ENCODE measurements at regions not wholly inside any gene's neighbourhood (a gene's known extent, or its start where the extent isn't known, plus 50 kb on each side); places are given as distances from the start of the nearest gene placed in this dataset.

- ChIA-PET CTCF (no interaction called here), POLR2A (no interaction called here)
- no peaks in the 10 kb centered on the region for H3K36me3 ChIP-seq (ENCODE audit: insufficient read depth, low read length)
- Mint-ChIP-seq H3K4me1 (ENCODE audit: low read depth) (no peaks in the 10 kb centered on the region), H3K27me3 (no peaks in the 10 kb centered on the region), H3K36me3 (ENCODE audit: low read depth) (no peaks in the 10 kb centered on the region), H3K27ac (no peak overlapping the region), H3K9me3 (peaks cover 7% of the 10 kb centered on the region), H3K4me3 (no peak overlapping the region)
- no peak for ATAC-seq (ENCODE audit: poor library complexity)
- no peaks in the 10 kb centered on the region for H3K27me3 ChIP-seq (ENCODE audit: control insufficient read depth in 1 of 2, insufficient read depth in 2 of 2, low read length in 2 of 2)
- no peak for TF ChIP-seq CTCF (IDR thresholded peaks at IDR 0.05)
- intact Hi-C loops (cut with DNase I, micrococcal nuclease), result loop anchor here in 1 of 2 experiments (5.0 kb wide), 1 partner anchor 49 kb away; no protein-coding TSS in a partner anchor
- peaks cover 2 to 3% of the 10 kb centered on the region in 2 experiments for H3K9me3 ChIP-seq (ENCODE audit: control insufficient read depth in 1 of 2, insufficient read depth in 1 of 2, low read length in 2 of 2)
- H3K4me3 ChIP-seq (ENCODE audit: low read length), result no peak overlapping the region
- H3K27ac ChIP-seq (ENCODE audit: low read depth in 1 of 2, low read length in 2 of 2), result no peak overlapping the region
- DNase-seq, result no peak
- H3K4me1 ChIP-seq (ENCODE audit: insufficient read depth, low read length), result no peaks in the 10 kb centered on the region
These were observed 557.5 kb upstream of the PCDH15 start for GRCh38 chr10:55358539-55358938.

GRCh38 chr10:55353414-55353813, 552.4 kb upstream of the PCDH15 start:
- Histone ChIP-seq H3K27me3 (ENCODE audit: control insufficient read depth in 1 of 2, insufficient read depth in 2 of 2, low read length in 2 of 2) (no peaks in the 10 kb centered on the region), H3K4me1 (ENCODE audit: insufficient read depth, low read length) (no peaks in the 10 kb centered on the region), H3K9me3 (ENCODE audit: control insufficient read depth in 1 of 2, insufficient read depth in 1 of 2, low read length in 2 of 2) (peaks cover 0 to 3% of the 10 kb centered on the region in 2 experiments), H3K4me3 (ENCODE audit: low read length) (no peak overlapping the region), H3K36me3 (ENCODE audit: insufficient read depth, low read length) (no peaks in the 10 kb centered on the region), H3K27ac (ENCODE audit: low read depth in 1 of 2, low read length in 2 of 2) (no peak overlapping the region)
- intact Hi-C loops (cut with DNase I, micrococcal nuclease), result no loop called here
- no peaks in the 10 kb centered on the region for H3K27me3 Mint-ChIP-seq
- no peak overlapping the region for H3K27ac Mint-ChIP-seq
- ChIA-PET CTCF (no interaction called here), POLR2A (no interaction called here)
- DNase-seq, result no peak
- ATAC-seq (ENCODE audit: poor library complexity), result no peak
- peaks cover 12% of the 10 kb centered on the region for H3K9me3 Mint-ChIP-seq
- no peak overlapping the region for H3K4me3 Mint-ChIP-seq
- no peak for TF ChIP-seq CTCF (IDR thresholded peaks at IDR 0.05)
- no peaks in the 10 kb centered on the region for H3K36me3 Mint-ChIP-seq (ENCODE audit: low read depth)
- no peaks in the 10 kb centered on the region for H3K4me1 Mint-ChIP-seq (ENCODE audit: low read depth)

- Histone ChIP-seq H3K4me3 (ENCODE audit: low read length) (no peak overlapping the region), H3K9me3 (ENCODE audit: control insufficient read depth in 1 of 2, insufficient read depth in 1 of 2, low read length in 2 of 2) (peaks cover 0 to 3% of the 10 kb centered on the region in 2 experiments), H3K27ac (ENCODE audit: low read depth in 1 of 2, low read length in 2 of 2) (no peak overlapping the region), H3K27me3 (ENCODE audit: control insufficient read depth in 1 of 2, insufficient read depth in 2 of 2, low read length in 2 of 2) (no peaks in the 10 kb centered on the region), H3K36me3 (ENCODE audit: insufficient read depth, low read length) (no peaks in the 10 kb centered on the region), H3K4me1 (ENCODE audit: insufficient read depth, low read length) (no peaks in the 10 kb centered on the region)
- H3K9me3 Mint-ChIP-seq, result peaks cover 15% of the 10 kb centered on the region
- no peak for TF ChIP-seq CTCF (IDR thresholded peaks at IDR 0.05)
- intact Hi-C loops (cut with DNase I, micrococcal nuclease), result no loop called here
- no peak for ATAC-seq (ENCODE audit: poor library complexity)
- H3K36me3 Mint-ChIP-seq (ENCODE audit: low read depth), result no peaks in the 10 kb centered on the region
- no peaks in the 10 kb centered on the region for H3K27me3 Mint-ChIP-seq
- CTCF ChIA-PET, result no interaction called here
- no peak for DNase-seq
- POLR2A ChIA-PET, result no interaction called here
- no peak overlapping the region for H3K27ac Mint-ChIP-seq
- no peaks in the 10 kb centered on the region for H3K4me1 Mint-ChIP-seq (ENCODE audit: low read depth)
- no peak overlapping the region for H3K4me3 Mint-ChIP-seq
These were observed 550.4 kb upstream of the PCDH15 start for GRCh38 chr10:55351431-55351830.
